ENCODE measurements at regions not wholly inside any gene's neighbourhood (a gene's known extent, or its start where the extent isn't known, plus 50 kb on each side); places are given as distances from the start of the nearest gene placed in this dataset.

GRCh38 chr14:29442696-29443095 lies 485.0 kb downstream of the PRKD1 start:
- no peak for TF ChIP-seq CTCF (IDR thresholded peaks at IDR 0.05)
- TF ChIP-seq POLR2A (IDR thresholded peaks at IDR 0.05): no peak
- TF ChIP-seq POLR2AphosphoS5 (IDR thresholded peaks at IDR 0.05): no peak
